Kidney (tissue), 13 donors: ENCODE measurements at regions not wholly inside any gene's neighbourhood (a gene's known extent, or its start where the extent isn't known, plus 50 kb on each side); places are given as distances from the start of the nearest gene placed in this dataset.
"Not testable (repeated sequence)": the region's sequence is repeated elsewhere in the genome, so short reads cannot be mapped to it uniquely, and the experiment has no call there.

Experiments used
- DNase-seq, 5 donors: peaks; one replicate each; pipeline ENCODE4 v3.0.0-alpha.2; 2013 to 2020
- FAIRE-seq: peaks from 2 replicates; lab custom pipeline; 2012; peaks lifted over from hg19 to GRCh38; lab: Jason Lieb, UNC
- H3K27ac ChIP-seq, 2 donors: one replicate each; pipeline ENCODE4 v1.7.0; 2013; ENCODE audit warnings: low read depth in 2 of 2, low read length in 2 of 2, inconsistent platforms in 1 of 2
- H3K27me3 ChIP-seq: one replicate; pipeline ENCODE4 v1.7.1; 2013; ENCODE audit warnings: low read length, inconsistent platforms; ENCODE audit not compliant: control insufficient read depth, insufficient read depth
- H3K36me3 ChIP-seq, 3 donors: one replicate each; pipeline versions ENCODE4 v1.7.0 to v1.7.1; 2013; ENCODE audit warnings: low read length in 3 of 3, control low read depth in 1 of 3, inconsistent platforms in 1 of 3; ENCODE audit not compliant: insufficient read depth in 3 of 3, control insufficient read depth in 2 of 3
- H3K4me1 ChIP-seq, 3 donors: one replicate each; pipeline versions ENCODE4 v1.7.0 to v1.7.1; 2013; ENCODE audit warnings: low read length in 3 of 3, inconsistent platforms in 1 of 3, low read depth in 1 of 3; ENCODE audit not compliant: control insufficient read depth in 2 of 3, insufficient read depth in 2 of 3
- H3K4me3 ChIP-seq, 3 donors: one replicate each; pipeline versions ENCODE4 v1.7.0 to v1.8.1; 2013; ENCODE audit warnings: low read length in 3 of 3, control low read depth in 1 of 3, inconsistent platforms in 1 of 3
- H3K9ac ChIP-seq, 3 donors: one replicate each; pipeline versions ENCODE4 v1.7.0 to v1.7.1; 2013; ENCODE audit warnings: low read length in 3 of 3, control low read depth in 1 of 3, inconsistent platforms in 1 of 3
- H3K9me3 ChIP-seq, 3 donors: one replicate each; pipeline versions ENCODE4 v1.7.0 to v1.7.1; 2013; ENCODE audit warnings: low read length in 3 of 3, control low read depth in 1 of 3, inconsistent platforms in 1 of 3; ENCODE audit not compliant: control insufficient read depth in 2 of 3, insufficient read depth in 1 of 3
- intact Hi-C: fragments of 100-400 bp; cut with DNase I; formaldehyde crosslinking; loops from one replicate; pipeline ENCODE4 v1.11.1; 2022
- TF ChIP-seq, protein P1 (sequence below): IDR thresholded peaks from 3 replicates; pipeline ENCODE4 v1.5.1; 2012; ENCODE audit warnings: mild to moderate bottlenecking, moderate library complexity, borderline replicate concordance; ENCODE audit not compliant: insufficient read depth; ENCODE audit errors: extremely low read depth
- donor health status: control.
- donor health status: control.
- donor health status: control.
- donor health status: control.
- donor health status: control.
- donor health status: DM: yes; HTN: yes; CAD: no.
- donor health status: Normal renal cell carcinoma (clear cell type).

- H3K4me3 ChIP-seq, H3K9me3 ChIP-seq, H3K36me3 ChIP-seq, FAIRE-seq, DNase-seq, H3K9ac ChIP-seq, intact Hi-C loops, H3K27ac ChIP-seq, H3K27me3 ChIP-seq, H3K4me1 ChIP-seq: not testable (repeated sequence)
Measured at GRCh38 chr10:38718972-38719371, 624.8 kb downstream of the ZNF37A start.

DNA sequence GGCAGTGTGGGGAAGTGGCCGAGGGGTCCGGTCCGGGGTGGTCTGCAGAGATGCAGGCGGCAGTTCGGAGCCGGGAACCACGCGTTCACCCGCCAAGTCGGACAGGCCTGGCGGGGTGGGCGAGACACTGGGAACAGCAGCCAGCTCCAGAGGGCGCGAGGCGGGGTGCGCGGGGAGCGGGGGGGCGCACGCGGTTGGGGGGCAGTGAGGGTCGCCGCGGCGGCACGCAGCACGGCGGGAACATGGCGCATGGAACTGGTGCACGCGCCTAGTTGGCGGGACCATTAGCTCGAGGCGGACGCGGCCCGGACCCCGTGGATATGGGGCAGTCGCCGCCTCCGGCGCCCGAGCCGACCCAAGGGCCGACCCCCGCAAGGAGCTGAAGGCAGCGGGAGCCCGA is 635.9 kb downstream of the ZNF37A start:
- Histone ChIP-seq H3K9ac (no peak overlapping the region), H3K4me3 (no peak overlapping the region), H3K27me3 (no peaks in the 10 kb centered on the region), H3K4me1 (no peaks in the 10 kb centered on the region), H3K27ac (no peak overlapping the region), H3K9me3 (no peaks in the 10 kb centered on the region), H3K36me3 (no peaks in the 10 kb centered on the region)
- intact Hi-C loops, result no loop called here
- no peak for DNase-seq
- no peak for FAIRE-seq
- TF ChIP-seq, protein P1, sequence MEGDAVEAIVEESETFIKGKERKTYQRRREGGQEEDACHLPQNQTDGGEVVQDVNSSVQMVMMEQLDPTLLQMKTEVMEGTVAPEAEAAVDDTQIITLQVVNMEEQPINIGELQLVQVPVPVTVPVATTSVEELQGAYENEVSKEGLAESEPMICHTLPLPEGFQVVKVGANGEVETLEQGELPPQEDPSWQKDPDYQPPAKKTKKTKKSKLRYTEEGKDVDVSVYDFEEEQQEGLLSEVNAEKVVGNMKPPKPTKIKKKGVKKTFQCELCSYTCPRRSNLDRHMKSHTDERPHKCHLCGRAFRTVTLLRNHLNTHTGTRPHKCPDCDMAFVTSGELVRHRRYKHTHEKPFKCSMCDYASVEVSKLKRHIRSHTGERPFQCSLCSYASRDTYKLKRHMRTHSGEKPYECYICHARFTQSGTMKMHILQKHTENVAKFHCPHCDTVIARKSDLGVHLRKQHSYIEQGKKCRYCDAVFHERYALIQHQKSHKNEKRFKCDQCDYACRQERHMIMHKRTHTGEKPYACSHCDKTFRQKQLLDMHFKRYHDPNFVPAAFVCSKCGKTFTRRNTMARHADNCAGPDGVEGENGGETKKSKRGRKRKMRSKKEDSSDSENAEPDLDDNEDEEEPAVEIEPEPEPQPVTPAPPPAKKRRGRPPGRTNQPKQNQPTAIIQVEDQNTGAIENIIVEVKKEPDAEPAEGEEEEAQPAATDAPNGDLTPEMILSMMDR, result no peak

DNA sequence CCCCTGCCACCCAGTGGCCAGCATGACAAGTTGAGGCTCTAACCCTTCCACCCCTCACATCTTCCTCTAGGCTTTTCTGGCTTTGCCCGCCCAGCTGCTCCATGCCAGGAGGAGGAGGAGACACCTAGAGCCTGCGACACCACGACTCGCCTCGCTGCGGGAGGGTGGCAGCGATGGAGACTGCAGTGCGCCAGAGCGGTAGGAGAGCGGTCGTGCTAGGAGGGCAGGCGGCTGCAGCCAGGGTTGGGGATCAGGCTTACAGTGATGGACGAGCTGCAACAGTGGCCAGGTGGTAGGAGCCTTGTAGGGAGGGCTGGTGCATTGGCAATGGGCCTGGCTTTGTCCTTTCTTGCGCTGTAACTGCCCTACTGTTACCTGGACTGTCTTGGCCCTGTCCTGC is 642.5 kb downstream of the ZNF37A start:
- H3K9ac ChIP-seq, H3K27ac ChIP-seq, H3K4me1 ChIP-seq, DNase-seq, FAIRE-seq, H3K27me3 ChIP-seq, H3K36me3 ChIP-seq, intact Hi-C loops, H3K9me3 ChIP-seq, H3K4me3 ChIP-seq: not testable (repeated sequence)

DNA sequence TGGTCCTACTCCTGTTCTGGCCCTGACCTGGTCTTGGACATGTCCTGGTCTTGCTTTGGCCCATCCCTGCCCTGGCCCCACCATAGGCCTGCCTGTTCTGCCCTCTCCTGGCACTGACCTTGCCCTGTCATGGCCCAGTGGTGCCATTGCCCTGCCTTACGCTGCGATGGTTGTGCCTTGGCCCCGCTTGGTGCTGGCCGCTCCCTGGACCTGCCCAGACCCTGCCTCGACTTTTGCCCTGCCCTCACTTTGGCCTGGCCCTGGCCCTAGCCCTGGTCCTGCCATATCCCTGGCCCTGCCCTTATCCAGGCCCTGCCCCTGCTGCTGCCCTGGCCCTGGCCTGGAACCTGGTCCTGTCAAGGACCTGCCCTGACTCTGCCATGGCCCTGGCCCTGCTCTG is 643.1 kb downstream of the ZNF37A start:
- H3K27me3 ChIP-seq, FAIRE-seq, intact Hi-C loops, H3K9me3 ChIP-seq, H3K4me3 ChIP-seq, DNase-seq, H3K9ac ChIP-seq, H3K36me3 ChIP-seq, H3K4me1 ChIP-seq, H3K27ac ChIP-seq: not testable (repeated sequence)

- H3K9me3 ChIP-seq, H3K9ac ChIP-seq, H3K27ac ChIP-seq, FAIRE-seq, H3K4me1 ChIP-seq, H3K4me3 ChIP-seq, DNase-seq, H3K36me3 ChIP-seq, H3K27me3 ChIP-seq, intact Hi-C loops: not testable (repeated sequence)
Measured at GRCh38 chr10:38738011-38738410, 643.9 kb downstream of the ZNF37A start.

DNA sequence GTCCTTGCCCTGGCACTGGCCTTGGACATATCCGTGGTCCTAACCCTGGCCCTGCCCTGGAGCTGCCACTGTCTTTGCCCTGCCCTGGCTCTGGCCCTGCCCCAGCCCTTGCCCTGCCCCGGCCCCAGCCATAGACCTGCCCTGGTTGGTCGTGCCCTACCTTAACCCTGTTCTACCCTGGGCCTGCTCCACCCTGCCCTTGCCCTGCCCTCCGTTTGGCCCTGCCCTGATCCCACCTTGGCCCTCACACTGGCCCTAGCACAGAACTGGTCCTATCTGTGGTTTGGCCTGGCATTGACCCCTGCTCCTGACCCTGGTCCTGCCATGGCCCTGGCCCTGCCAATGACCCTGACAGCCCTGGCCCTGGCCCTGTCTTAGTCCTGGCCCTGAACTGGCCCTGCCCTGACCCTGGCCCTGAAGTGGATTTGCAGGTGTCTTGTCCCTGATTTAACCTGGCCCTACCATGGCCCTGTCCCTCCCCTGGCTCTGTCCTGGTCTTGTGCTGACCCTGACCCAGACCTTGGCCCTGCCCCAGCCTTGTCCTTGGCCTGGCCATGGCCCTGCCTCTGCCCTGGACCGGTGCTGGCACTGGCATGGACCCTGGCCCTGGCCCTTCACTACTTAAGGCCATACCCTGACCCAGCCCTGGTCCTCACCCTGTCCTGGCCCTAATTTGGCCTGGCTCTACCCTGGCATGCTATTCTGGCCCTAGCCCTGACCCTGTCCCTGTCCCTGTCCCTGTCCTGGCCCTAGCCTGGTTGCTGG is 645.1 kb downstream of the ZNF37A start:
- H3K9me3 ChIP-seq, H3K36me3 ChIP-seq, intact Hi-C loops, H3K9ac ChIP-seq, H3K27ac ChIP-seq, DNase-seq, FAIRE-seq, H3K4me1 ChIP-seq, H3K27me3 ChIP-seq, H3K4me3 ChIP-seq: not testable (repeated sequence)
